ENCODE measurements at regions not wholly inside any gene's neighbourhood (a gene's known extent, or its start where the extent isn't known, plus 50 kb on each side); places are given as distances from the start of the nearest gene placed in this dataset.

DNA sequence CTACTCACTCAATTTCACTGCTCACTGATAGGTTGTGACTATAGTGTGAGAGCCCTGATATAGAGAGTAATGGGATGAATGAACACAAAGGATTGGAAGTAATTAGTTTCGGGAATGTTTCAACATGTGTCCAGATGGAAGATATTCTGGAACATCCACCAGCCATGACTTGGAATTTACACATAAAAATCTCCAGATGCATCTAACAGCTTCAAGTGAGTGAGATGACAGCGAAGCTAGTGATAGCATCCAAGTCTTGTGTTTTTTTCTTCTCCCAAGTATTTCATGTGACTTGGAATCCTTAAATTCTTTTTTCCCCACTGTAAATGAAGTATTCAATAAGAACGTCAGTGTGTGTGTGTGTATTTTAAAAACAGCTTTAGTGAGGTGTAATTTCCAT lies 82.1 kb downstream of the CLDN34 start:
- Histone ChIP-seq H3K4me2 (ENCODE audit: low read length) (no peak overlapping the region), H2AFZ (ENCODE audit: low read length) (no peak overlapping the region), H3K9me3 (ENCODE audit: low read length) (no peaks in the 10 kb centered on the region), H3K4me1 (ENCODE audit: insufficient read depth, low read length, poor library complexity, severe bottlenecking) (peaks cover 5% of the 10 kb centered on the region), H3K36me3 (ENCODE audit: insufficient read depth, low read length) (no peaks in the 10 kb centered on the region), H3K9me2 (ENCODE audit: insufficient read depth, low read length) (no peaks in the 10 kb centered on the region), H3K79me2 (ENCODE audit: insufficient read depth, low read depth, low read length) (no peaks in the 10 kb centered on the region), H3K4me3 (ENCODE audit: low read depth, low read length, poor library complexity, severe bottlenecking) (no peak overlapping the region), H4K20me1 (ENCODE audit: insufficient read depth, low read length) (no peaks in the 10 kb centered on the region), H3K27ac (ENCODE audit: low read depth, low read length, poor library complexity, severe bottlenecking) (no peak overlapping the region)
- CTCF ChIA-PET (ENCODE audit: unreplicated experiment) = no interaction called here
- POLR2A ChIA-PET = no interaction called here
- DNase-seq (ENCODE audit: low spot score) = no peak
- intact Hi-C loops (cut with micrococcal nuclease; ENCODE audit: unreplicated experiment) = no loop called here
- TF ChIP-seq, protein P1, sequence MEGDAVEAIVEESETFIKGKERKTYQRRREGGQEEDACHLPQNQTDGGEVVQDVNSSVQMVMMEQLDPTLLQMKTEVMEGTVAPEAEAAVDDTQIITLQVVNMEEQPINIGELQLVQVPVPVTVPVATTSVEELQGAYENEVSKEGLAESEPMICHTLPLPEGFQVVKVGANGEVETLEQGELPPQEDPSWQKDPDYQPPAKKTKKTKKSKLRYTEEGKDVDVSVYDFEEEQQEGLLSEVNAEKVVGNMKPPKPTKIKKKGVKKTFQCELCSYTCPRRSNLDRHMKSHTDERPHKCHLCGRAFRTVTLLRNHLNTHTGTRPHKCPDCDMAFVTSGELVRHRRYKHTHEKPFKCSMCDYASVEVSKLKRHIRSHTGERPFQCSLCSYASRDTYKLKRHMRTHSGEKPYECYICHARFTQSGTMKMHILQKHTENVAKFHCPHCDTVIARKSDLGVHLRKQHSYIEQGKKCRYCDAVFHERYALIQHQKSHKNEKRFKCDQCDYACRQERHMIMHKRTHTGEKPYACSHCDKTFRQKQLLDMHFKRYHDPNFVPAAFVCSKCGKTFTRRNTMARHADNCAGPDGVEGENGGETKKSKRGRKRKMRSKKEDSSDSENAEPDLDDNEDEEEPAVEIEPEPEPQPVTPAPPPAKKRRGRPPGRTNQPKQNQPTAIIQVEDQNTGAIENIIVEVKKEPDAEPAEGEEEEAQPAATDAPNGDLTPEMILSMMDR (conservative IDR thresholded peaks at IDR 0.05; ENCODE audit: low read length) = no peak
- no peak for TF ChIP-seq EZH2phosphoT487 (IDR thresholded peaks at IDR 0.05; ENCODE audit: borderline replicate concordance, low read depth, low read length)
- no TSS peak for BruUV-seq (replicated peaks)

DNA sequence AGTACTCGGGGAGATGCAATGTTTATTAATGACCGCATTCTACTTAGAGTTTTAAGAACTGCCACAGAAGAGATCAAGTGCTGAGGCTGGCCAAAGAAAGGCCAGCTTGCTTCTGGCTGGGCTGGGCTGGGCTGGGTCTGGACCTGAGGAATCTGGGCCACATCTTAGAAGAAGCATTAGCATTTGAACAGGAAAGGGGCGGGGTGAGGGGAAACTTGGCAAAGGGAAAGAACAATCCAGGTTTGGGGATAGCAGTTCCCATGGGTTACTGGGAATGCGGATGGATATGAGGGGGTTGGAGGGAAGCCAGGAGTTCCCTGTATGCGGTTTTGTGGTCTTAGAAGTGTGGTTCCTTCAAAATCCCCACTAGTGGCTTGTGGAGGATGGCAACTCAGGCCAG lies 83.3 kb downstream of the CLDN34 start:
- Histone ChIP-seq H3K9me2 (ENCODE audit: insufficient read depth, low read length) (no peaks in the 10 kb centered on the region), H3K36me3 (ENCODE audit: insufficient read depth, low read length) (peaks cover 8% of the 10 kb centered on the region; the same call in 1 of the 2 replicates), H3K4me3 (ENCODE audit: low read depth, low read length, poor library complexity, severe bottlenecking) (no peak overlapping the region), H4K20me1 (ENCODE audit: insufficient read depth, low read length) (no peaks in the 10 kb centered on the region), H3K4me1 (ENCODE audit: insufficient read depth, low read length, poor library complexity, severe bottlenecking) (peaks cover 5% of the 10 kb centered on the region), H3K9me3 (ENCODE audit: low read length) (no peaks in the 10 kb centered on the region), H2AFZ (ENCODE audit: low read length) (no peak overlapping the region), H3K4me2 (ENCODE audit: low read length) (no peak overlapping the region), H3K27ac (ENCODE audit: low read depth, low read length, poor library complexity, severe bottlenecking) (no peak overlapping the region), H3K79me2 (ENCODE audit: insufficient read depth, low read depth, low read length) (no peaks in the 10 kb centered on the region)
- ChIA-PET POLR2A (no interaction called here), CTCF (ENCODE audit: unreplicated experiment) (no interaction called here)
- DNase-seq (ENCODE audit: low spot score) = no peak
- intact Hi-C loops (cut with micrococcal nuclease; ENCODE audit: unreplicated experiment) = no loop called here
- no peak for TF ChIP-seq EZH2phosphoT487 (IDR thresholded peaks at IDR 0.05; ENCODE audit: borderline replicate concordance, low read depth, low read length)
- no TSS peak for BruUV-seq (replicated peaks)

DNA sequence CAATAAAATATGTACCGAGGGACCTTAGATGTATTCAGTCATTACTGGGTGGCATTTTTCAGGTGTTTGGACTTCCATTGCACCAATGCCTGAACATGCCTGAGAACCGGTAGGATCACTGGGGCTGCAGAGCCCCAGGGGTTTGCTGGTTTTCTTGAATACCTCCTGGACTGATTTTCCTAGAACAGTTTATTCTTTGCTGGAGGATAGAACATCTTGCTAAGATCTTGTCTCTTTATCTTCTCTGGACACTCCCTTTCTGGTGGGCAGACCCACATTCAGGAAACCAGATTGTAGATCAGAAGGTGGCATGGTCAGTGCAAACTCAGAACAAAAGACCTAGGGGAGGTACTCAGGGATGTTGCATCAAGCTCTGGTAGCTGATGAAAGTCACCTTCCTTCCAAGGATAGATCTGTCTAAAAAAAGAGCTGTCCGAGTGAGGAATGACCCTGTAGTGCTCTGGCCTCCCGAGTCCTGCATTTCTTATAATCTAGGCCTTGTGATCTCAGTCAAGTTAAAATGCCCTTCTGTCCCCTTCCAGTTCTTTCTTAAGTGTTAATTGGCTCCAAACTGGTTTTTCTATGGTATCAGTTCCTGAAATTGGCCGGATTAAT lies 84.8 kb downstream of the CLDN34 start:
- Histone ChIP-seq H3K4me2 (ENCODE audit: low read length) (no peak overlapping the region), H3K4me1 (ENCODE audit: insufficient read depth, low read length, poor library complexity, severe bottlenecking) (peaks cover 5% of the 10 kb centered on the region), H3K9me2 (ENCODE audit: insufficient read depth, low read length) (no peaks in the 10 kb centered on the region), H3K27ac (ENCODE audit: low read depth, low read length, poor library complexity, severe bottlenecking) (no peak overlapping the region), H3K79me2 (ENCODE audit: insufficient read depth, low read depth, low read length) (no peaks in the 10 kb centered on the region), H4K20me1 (ENCODE audit: insufficient read depth, low read length) (no peaks in the 10 kb centered on the region), H3K4me3 (ENCODE audit: low read depth, low read length, poor library complexity, severe bottlenecking) (no peak overlapping the region), H3K36me3 (ENCODE audit: insufficient read depth, low read length) (peaks cover 8% of the 10 kb centered on the region; the same call in 1 of the 2 replicates), H3K9me3 (ENCODE audit: low read length) (no peaks in the 10 kb centered on the region), H2AFZ (ENCODE audit: low read length) (no peak overlapping the region)
- DNase-seq (ENCODE audit: low spot score) = no peak
- intact Hi-C loops (cut with micrococcal nuclease; ENCODE audit: unreplicated experiment) = no loop called here
- BruUV-seq (replicated peaks) = no TSS peak
- ChIA-PET POLR2A (interaction anchor here (0.7 to 0.8 kb wide), 2 partner anchors 10 to 25 kb away, joined by 3 to 5 read pairs; no protein-coding TSS in a partner anchor), CTCF (ENCODE audit: unreplicated experiment) (no interaction called here)
- no peak for TF ChIP-seq EZH2phosphoT487 (IDR thresholded peaks at IDR 0.05; ENCODE audit: borderline replicate concordance, low read depth, low read length)
- TF ChIP-seq, protein P1 (conservative IDR thresholded peaks at IDR 0.05; ENCODE audit: low read length) = no peak
